Right lobe of liver (tissue), 4 donors: ENCODE measurements at regions not wholly inside any gene's neighbourhood (a gene's known extent, or its start where the extent isn't known, plus 50 kb on each side); places are given as distances from the start of the nearest gene placed in this dataset.

Experiments
- POLR2A ChIP-seq: fragments of 450-650 bp; IDR thresholded peaks from one replicate; pipeline ENCODE4 v1.6.1; 2017; ENCODE audit warnings: antibody characterized with exemption, mild to moderate bottlenecking
- TF ChIP-seq, protein P1 (sequence below), 4 donors: fragments of 200-600 bp in 3 of 4; fragments of 450-650 bp in 1 of 4; IDR thresholded peaks; one replicate each; pipeline versions ENCODE4 v1.5.1 to v1.8.0; 2016 to 2022; ENCODE audit warnings: antibody characterized with exemption in 4 of 4, mild to moderate bottlenecking in 2 of 4
- donor health status: DM: no; HTN: no; CAD: no.
- donor health status: DM: no; HTN: no; CAD: no.
- donor health status: DM: no; HTN: yes; CAD: no.

DNA sequence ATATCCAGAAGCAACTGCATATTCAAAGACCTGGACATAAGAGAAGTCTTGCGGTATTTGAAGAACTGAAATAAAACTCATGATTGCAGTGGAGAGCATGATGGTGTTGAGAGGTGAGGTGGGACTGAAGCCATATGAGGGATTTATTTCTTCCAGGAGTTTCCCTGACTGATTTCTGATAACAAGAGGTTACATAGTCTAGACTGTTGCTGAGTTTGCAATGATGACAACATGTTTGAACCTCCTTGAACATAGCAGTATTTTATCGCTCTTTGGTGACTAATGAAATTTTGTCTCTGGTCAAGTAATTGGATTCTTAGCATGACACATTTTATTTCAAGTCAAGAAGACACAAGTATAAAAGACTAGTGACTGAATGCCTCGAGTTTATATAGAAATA, 61.8 kb downstream of the ACTBL2 start:
- TF ChIP-seq, protein P1, sequence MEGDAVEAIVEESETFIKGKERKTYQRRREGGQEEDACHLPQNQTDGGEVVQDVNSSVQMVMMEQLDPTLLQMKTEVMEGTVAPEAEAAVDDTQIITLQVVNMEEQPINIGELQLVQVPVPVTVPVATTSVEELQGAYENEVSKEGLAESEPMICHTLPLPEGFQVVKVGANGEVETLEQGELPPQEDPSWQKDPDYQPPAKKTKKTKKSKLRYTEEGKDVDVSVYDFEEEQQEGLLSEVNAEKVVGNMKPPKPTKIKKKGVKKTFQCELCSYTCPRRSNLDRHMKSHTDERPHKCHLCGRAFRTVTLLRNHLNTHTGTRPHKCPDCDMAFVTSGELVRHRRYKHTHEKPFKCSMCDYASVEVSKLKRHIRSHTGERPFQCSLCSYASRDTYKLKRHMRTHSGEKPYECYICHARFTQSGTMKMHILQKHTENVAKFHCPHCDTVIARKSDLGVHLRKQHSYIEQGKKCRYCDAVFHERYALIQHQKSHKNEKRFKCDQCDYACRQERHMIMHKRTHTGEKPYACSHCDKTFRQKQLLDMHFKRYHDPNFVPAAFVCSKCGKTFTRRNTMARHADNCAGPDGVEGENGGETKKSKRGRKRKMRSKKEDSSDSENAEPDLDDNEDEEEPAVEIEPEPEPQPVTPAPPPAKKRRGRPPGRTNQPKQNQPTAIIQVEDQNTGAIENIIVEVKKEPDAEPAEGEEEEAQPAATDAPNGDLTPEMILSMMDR (IDR thresholded peaks at IDR 0.05) = no peak
- no peak for TF ChIP-seq POLR2A
